ENCODE measurements at regions not wholly inside any gene's neighbourhood (a gene's known extent, or its start where the extent isn't known, plus 50 kb on each side); places are given as distances from the start of the nearest gene placed in this dataset.
"Not testable (repeated sequence)": the region's sequence is repeated elsewhere in the genome, so short reads cannot be mapped to it uniquely, and the experiment has no call there.

GRCh38 chr3:125831005-125831750 is 137.8 kb upstream of the ROPN1B start:
- not testable (repeated sequence) for DNase-seq

GRCh38 chr3:125835562-125835961 is 133.4 kb upstream of the ROPN1B start:
- DNase-seq = not testable (repeated sequence)

- DNase-seq = peak; percentile 21 to 26
These were observed 132.9 kb upstream of the ROPN1B start for GRCh38 chr3:125836011-125836551.

- DNase-seq = not testable (repeated sequence)
These were observed 132.2 kb upstream of the ROPN1B start for GRCh38 chr3:125836786-125837185.

- DNase-seq = not testable (repeated sequence)
These were observed 130.1 kb upstream of the ROPN1B start for GRCh38 chr3:125838857-125839256.

- not testable (repeated sequence) for DNase-seq
These were observed 128.5 kb upstream of the ROPN1B start for GRCh38 chr3:125840465-125840864.

- not testable (repeated sequence) for DNase-seq
These were observed 121.0 kb upstream of the ROPN1B start for GRCh38 chr3:125847966-125848365.

GRCh38 chr3:125855006-125855405 is 114.0 kb upstream of the ROPN1B start:
- not testable (repeated sequence) for DNase-seq

GRCh38 chr3:125860547-125860946 is 108.4 kb upstream of the ROPN1B start:
- DNase-seq = peak; percentile 25 to 31

- DNase-seq = not testable (repeated sequence)
These were observed 106.1 kb upstream of the ROPN1B start for GRCh38 chr3:125862841-125863254.

GRCh38 chr3:125864532-125864931 is 104.4 kb upstream of the ROPN1B start:
- DNase-seq = not testable (repeated sequence)

GRCh38 chr3:125886006-125886405 is 83.0 kb upstream of the ROPN1B start:
- DNase-seq = not testable (repeated sequence)

- not testable (repeated sequence) for DNase-seq
These were observed 69.8 kb upstream of the ROPN1B start for GRCh38 chr3:125899181-125899580.

GRCh38 chr3:125901473-125901872 is 67.5 kb upstream of the ROPN1B start:
- not testable (repeated sequence) for DNase-seq

GRCh38 chr3:125903780-125904455 is 65.1 kb upstream of the ROPN1B start:
- not testable (repeated sequence) for DNase-seq

- not testable (repeated sequence) for DNase-seq
These were observed 61.7 kb upstream of the ROPN1B start for GRCh38 chr3:125907279-125907678.

GRCh38 chr3:125910851-125911250 is 58.1 kb upstream of the ROPN1B start:
- DNase-seq = not testable (repeated sequence)

- DNase-seq = not testable (repeated sequence)
These were observed 54.2 kb upstream of the ROPN1B start for GRCh38 chr3:125914608-125915436.

- DNase-seq = not testable (repeated sequence)
These were observed 53.6 kb upstream of the ROPN1B start for GRCh38 chr3:125915437-125915787.

- peak; percentile 99 to 100 for DNase-seq
These were observed 53.1 kb upstream of the ROPN1B start for GRCh38 chr3:125915792-125916375.

GRCh38 chr3:125916376-125916978 is 52.5 kb upstream of the ROPN1B start:
- no peak for DNase-seq

- peak in 1 of 2 experiments; percentile 55 for DNase-seq
These were observed 51.9 kb upstream of the ROPN1B start for GRCh38 chr3:125917020-125917549.
